ENCODE measurements at regions not wholly inside any gene's neighbourhood (a gene's known extent, or its start where the extent isn't known, plus 50 kb on each side); places are given as distances from the start of the nearest gene placed in this dataset.

GRCh38 chr15:80342148-80342547 is 62.0 kb upstream of the ARNT2 start:
- intact Hi-C loops (cut with DNase I) = no loop called here
- Histone ChIP-seq H3K4me3 (no peak overlapping the region), H3K9me3 (no peaks in the 10 kb centered on the region), H3K27ac (no peak overlapping the region), H3K36me3 (no peaks in the 10 kb centered on the region), H3K27me3 (no peaks in the 10 kb centered on the region), H3K4me1 (peaks cover 0 to 4% (median 0%) of the 10 kb centered on the region in 4 donors)
- no peak for DNase-seq
- WGBS, 2 donors = 74 to 90% methylated on average over 4 of the region's 4 CpGs
- TF ChIP-seq EP300 (IDR thresholded peaks at IDR 0.05) = no peak
- TF ChIP-seq, protein P1, sequence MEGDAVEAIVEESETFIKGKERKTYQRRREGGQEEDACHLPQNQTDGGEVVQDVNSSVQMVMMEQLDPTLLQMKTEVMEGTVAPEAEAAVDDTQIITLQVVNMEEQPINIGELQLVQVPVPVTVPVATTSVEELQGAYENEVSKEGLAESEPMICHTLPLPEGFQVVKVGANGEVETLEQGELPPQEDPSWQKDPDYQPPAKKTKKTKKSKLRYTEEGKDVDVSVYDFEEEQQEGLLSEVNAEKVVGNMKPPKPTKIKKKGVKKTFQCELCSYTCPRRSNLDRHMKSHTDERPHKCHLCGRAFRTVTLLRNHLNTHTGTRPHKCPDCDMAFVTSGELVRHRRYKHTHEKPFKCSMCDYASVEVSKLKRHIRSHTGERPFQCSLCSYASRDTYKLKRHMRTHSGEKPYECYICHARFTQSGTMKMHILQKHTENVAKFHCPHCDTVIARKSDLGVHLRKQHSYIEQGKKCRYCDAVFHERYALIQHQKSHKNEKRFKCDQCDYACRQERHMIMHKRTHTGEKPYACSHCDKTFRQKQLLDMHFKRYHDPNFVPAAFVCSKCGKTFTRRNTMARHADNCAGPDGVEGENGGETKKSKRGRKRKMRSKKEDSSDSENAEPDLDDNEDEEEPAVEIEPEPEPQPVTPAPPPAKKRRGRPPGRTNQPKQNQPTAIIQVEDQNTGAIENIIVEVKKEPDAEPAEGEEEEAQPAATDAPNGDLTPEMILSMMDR (IDR thresholded peaks at IDR 0.05) = no peak
- TF ChIP-seq POLR2AphosphoS5 (IDR thresholded peaks at IDR 0.05) = no peak
- no peak for TF ChIP-seq POLR2A (IDR thresholded peaks at IDR 0.05)

GRCh38 chr15:80343554-80343992 is 60.6 kb upstream of the ARNT2 start:
- 75 to 87% methylated on average over 3 of the region's 3 CpGs for WGBS, 2 donors
- no peak for DNase-seq
- TF ChIP-seq POLR2AphosphoS5 (IDR thresholded peaks at IDR 0.05) = peak; percentile 6 to 66 (median 61)
- TF ChIP-seq EP300 (IDR thresholded peaks at IDR 0.05) = peak in 1 of 4 donors; percentile 40
- TF ChIP-seq, protein P1 (IDR thresholded peaks at IDR 0.05) = no peak
- no peak for TF ChIP-seq POLR2A (IDR thresholded peaks at IDR 0.05)
- Histone ChIP-seq H3K36me3 (no peaks in the 10 kb centered on the region), H3K27me3 (no peaks in the 10 kb centered on the region), H3K27ac (no peak overlapping the region), H3K9me3 (no peaks in the 10 kb centered on the region), H3K4me1 (peaks cover 0 to 4% (median 0%) of the 10 kb centered on the region in 4 donors), H3K4me3 (no peak overlapping the region)
- intact Hi-C loops (cut with DNase I) = no loop called here

GRCh38 chr15:80350941-80351610 is 53.1 kb upstream of the ARNT2 start:
- H3K4me1 ChIP-seq = no peaks in the 10 kb centered on the region
- no peaks in the 10 kb centered on the region for H3K9me3 ChIP-seq
- H3K36me3 ChIP-seq = no peaks in the 10 kb centered on the region
- no peak overlapping the region for H3K27ac ChIP-seq
- whole genome bisulfite sequencing, 2 donors = 50 to 75% methylated on average over 1 of the region's 1 CpG
- H3K27me3 ChIP-seq = no peaks in the 10 kb centered on the region
- intact Hi-C loops (cut with DNase I) = no loop called here
- H3K4me3 ChIP-seq = no peak overlapping the region
- TF ChIP-seq, protein P1 (IDR thresholded peaks at IDR 0.05) = no peak
- TF ChIP-seq POLR2AphosphoS5 (IDR thresholded peaks at IDR 0.05) (no peak), EP300 (IDR thresholded peaks at IDR 0.05) (no peak), POLR2A (IDR thresholded peaks at IDR 0.05) (no peak)
- DNase-seq = no peak

Measured in sigmoid colon (tissue), 6 donors.